ENCODE measurements at regions not wholly inside any gene's neighbourhood (a gene's known extent, or its start where the extent isn't known, plus 50 kb on each side); places are given as distances from the start of the nearest gene placed in this dataset.

DNA sequence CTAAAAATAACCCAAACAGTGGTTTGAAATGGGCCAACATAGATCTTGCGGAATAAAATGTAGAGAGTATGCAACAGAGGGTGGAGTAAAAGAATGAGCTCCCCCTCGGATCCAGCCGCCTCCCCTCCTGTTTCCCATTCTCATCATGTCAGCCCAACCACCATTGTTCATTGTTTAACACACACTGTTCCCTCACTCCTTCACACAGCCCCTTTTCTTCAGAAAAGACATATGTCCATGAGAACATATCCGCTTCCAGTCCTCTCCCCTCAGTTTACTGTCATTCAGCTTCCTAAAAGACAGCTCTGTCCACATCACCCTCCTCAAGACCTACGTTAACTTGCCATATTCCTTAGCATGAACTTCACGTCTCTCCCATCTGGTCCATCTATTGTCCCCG lies 62.9 kb upstream of the SERTAD2 start:
- Histone ChIP-seq H4K20me1 (ENCODE audit: control insufficient read depth, extremely low read depth, insufficient read depth, low read length) (no peaks in the 10 kb centered on the region), H3K36me3 (ENCODE audit: control insufficient read depth, insufficient read depth, low read length) (no peaks in the 10 kb centered on the region), H3K27ac (ENCODE audit: insufficient read depth, low read length) (no peak overlapping the region), H3K9me3 (ENCODE audit: control insufficient read depth, insufficient read depth, low read depth, low read length) (no peaks in the 10 kb centered on the region), H3K4me2 (ENCODE audit: extremely low read depth, insufficient read depth, low read length) (no peak overlapping the region), H3K27me3 (ENCODE audit: control insufficient read depth, insufficient read depth, low read length) (no peaks in the 10 kb centered on the region), H2AFZ (ENCODE audit: low read length) (no peak overlapping the region), H3K79me2 (ENCODE audit: control insufficient read depth, insufficient read depth, low read length) (no peaks in the 10 kb centered on the region), H3K9ac (ENCODE audit: insufficient read depth, low read length) (no peak overlapping the region), H3K4me3 (replicated peaks in 1 of 4; ENCODE audit: control extremely low read depth in 1 of 4, insufficient read depth in 1 of 4, low read depth in 3 of 4, low read length in 4 of 4) (no peak overlapping the region), H3K4me1 (ENCODE audit: control insufficient read depth, extremely low read depth, insufficient read depth, low read length) (no peaks in the 10 kb centered on the region)
- DNase-seq (ENCODE audit: low read depth in 2 of 2) = no peak
- TF ChIP-seq, protein P1, sequence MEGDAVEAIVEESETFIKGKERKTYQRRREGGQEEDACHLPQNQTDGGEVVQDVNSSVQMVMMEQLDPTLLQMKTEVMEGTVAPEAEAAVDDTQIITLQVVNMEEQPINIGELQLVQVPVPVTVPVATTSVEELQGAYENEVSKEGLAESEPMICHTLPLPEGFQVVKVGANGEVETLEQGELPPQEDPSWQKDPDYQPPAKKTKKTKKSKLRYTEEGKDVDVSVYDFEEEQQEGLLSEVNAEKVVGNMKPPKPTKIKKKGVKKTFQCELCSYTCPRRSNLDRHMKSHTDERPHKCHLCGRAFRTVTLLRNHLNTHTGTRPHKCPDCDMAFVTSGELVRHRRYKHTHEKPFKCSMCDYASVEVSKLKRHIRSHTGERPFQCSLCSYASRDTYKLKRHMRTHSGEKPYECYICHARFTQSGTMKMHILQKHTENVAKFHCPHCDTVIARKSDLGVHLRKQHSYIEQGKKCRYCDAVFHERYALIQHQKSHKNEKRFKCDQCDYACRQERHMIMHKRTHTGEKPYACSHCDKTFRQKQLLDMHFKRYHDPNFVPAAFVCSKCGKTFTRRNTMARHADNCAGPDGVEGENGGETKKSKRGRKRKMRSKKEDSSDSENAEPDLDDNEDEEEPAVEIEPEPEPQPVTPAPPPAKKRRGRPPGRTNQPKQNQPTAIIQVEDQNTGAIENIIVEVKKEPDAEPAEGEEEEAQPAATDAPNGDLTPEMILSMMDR (conservative IDR thresholded peaks at IDR 0.05 in 1 of 2, IDR thresholded peaks at IDR 0.05 in 1 of 2; ENCODE audit: low read depth in 1 of 2, low read length in 2 of 2) = no peak
- TF ChIP-seq EZH2 (IDR thresholded peaks at IDR 0.05; ENCODE audit: low read length, missing control alignments) = no peak

- H3K36me3 ChIP-seq (ENCODE audit: control insufficient read depth, insufficient read depth, low read length) = no peaks in the 10 kb centered on the region
- H3K27ac ChIP-seq (ENCODE audit: insufficient read depth, low read length) = no peak overlapping the region
- no peaks in the 10 kb centered on the region for H3K4me1 ChIP-seq (ENCODE audit: control insufficient read depth, extremely low read depth, insufficient read depth, low read length)
- no peaks in the 10 kb centered on the region for H3K79me2 ChIP-seq (ENCODE audit: control insufficient read depth, insufficient read depth, low read length)
- H3K9ac ChIP-seq (ENCODE audit: insufficient read depth, low read length) = no peak overlapping the region
- TF ChIP-seq, protein P1 (conservative IDR thresholded peaks at IDR 0.05 in 1 of 2, IDR thresholded peaks at IDR 0.05 in 1 of 2; ENCODE audit: low read depth in 1 of 2, low read length in 2 of 2) = no peak
- TF ChIP-seq EZH2 (IDR thresholded peaks at IDR 0.05; ENCODE audit: low read length, missing control alignments) = no peak
- H3K27me3 ChIP-seq (ENCODE audit: control insufficient read depth, insufficient read depth, low read length) = no peaks in the 10 kb centered on the region
- no peak overlapping the region for H2AFZ ChIP-seq (ENCODE audit: low read length)
- no peak overlapping the region for H3K4me2 ChIP-seq (ENCODE audit: extremely low read depth, insufficient read depth, low read length)
- no peaks in the 10 kb centered on the region for H4K20me1 ChIP-seq (ENCODE audit: control insufficient read depth, extremely low read depth, insufficient read depth, low read length)
- no peak for DNase-seq (ENCODE audit: low read depth in 2 of 2)
- H3K4me3 ChIP-seq (replicated peaks in 1 of 4; ENCODE audit: control extremely low read depth in 1 of 4, insufficient read depth in 1 of 4, low read depth in 3 of 4, low read length in 4 of 4) = no peak overlapping the region
- H3K9me3 ChIP-seq (ENCODE audit: control insufficient read depth, insufficient read depth, low read depth, low read length) = no peaks in the 10 kb centered on the region
Measured at GRCh38 chr2:64718250-64718885, 64.7 kb upstream of the SERTAD2 start.

DNA sequence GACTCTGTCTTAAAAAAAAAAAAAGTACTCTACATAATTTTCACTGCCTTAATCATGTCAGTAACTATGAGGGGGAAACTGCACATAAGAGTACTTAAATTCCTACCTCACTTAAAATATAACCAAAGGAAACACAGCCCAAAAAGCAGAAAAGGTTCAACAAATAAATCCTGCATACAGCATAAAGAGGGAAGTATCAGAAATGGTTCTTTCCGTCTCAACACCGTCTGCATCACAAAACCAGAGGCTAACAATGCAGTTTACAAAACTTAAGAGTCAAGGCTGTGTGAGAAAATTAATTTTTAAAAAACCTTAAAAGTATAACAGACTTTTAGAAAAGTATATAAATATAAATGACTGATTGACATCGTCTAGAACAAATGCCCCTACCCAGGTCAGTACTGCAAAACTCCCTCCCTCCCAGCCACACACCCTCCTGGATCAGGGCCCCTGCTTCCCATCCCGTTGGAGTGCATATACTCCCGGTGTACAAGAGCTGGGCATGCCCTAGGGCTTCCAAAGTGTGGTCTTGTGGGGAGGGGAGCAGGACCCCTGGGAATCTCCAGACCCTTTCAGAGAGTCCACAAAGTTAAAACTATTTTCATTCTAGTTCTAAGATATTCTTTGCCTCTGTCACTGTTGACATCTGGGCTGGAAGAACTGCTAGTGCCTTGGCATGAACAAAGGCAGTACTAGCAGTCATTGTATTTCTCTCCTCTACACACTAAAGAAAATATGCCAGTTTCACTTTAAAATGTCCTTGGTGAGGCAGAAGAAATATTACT lies 67.0 kb upstream of the SERTAD2 start:
- H3K4me2 ChIP-seq (ENCODE audit: extremely low read depth, insufficient read depth, low read length) = no peak overlapping the region

More for the DNA sequence above, 67.0 kb upstream of the SERTAD2 start:
- no peak overlapping the region for H3K4me3 ChIP-seq (replicated peaks in 1 of 4; ENCODE audit: control extremely low read depth in 1 of 4, insufficient read depth in 1 of 4, low read depth in 3 of 4, low read length in 4 of 4)
- H3K9ac ChIP-seq (ENCODE audit: insufficient read depth, low read length) = no peak overlapping the region
- TF ChIP-seq, protein P1 (conservative IDR thresholded peaks at IDR 0.05 in 1 of 2, IDR thresholded peaks at IDR 0.05 in 1 of 2; ENCODE audit: low read depth in 1 of 2, low read length in 2 of 2) = no peak
- TF ChIP-seq EZH2 (IDR thresholded peaks at IDR 0.05; ENCODE audit: low read length, missing control alignments) = no peak
- no peak overlapping the region for H2AFZ ChIP-seq (ENCODE audit: low read length)
- no peaks in the 10 kb centered on the region for H3K36me3 ChIP-seq (ENCODE audit: control insufficient read depth, insufficient read depth, low read length)
- no peaks in the 10 kb centered on the region for H3K79me2 ChIP-seq (ENCODE audit: control insufficient read depth, insufficient read depth, low read length)
- H3K4me1 ChIP-seq (ENCODE audit: control insufficient read depth, extremely low read depth, insufficient read depth, low read length) = no peaks in the 10 kb centered on the region
- DNase-seq (ENCODE audit: low read depth in 2 of 2) = no peak
- H3K27ac ChIP-seq (ENCODE audit: insufficient read depth, low read length) = no peak overlapping the region
- H3K9me3 ChIP-seq (ENCODE audit: control insufficient read depth, insufficient read depth, low read depth, low read length) = no peaks in the 10 kb centered on the region
- no peaks in the 10 kb centered on the region for H3K27me3 ChIP-seq (ENCODE audit: control insufficient read depth, insufficient read depth, low read length)
- H4K20me1 ChIP-seq (ENCODE audit: control insufficient read depth, extremely low read depth, insufficient read depth, low read length) = no peaks in the 10 kb centered on the region

All from fibroblast of lung (primary cell).